Lower leg skin (tissue), 4 donors: ENCODE measurements at regions not wholly inside any gene's neighbourhood (a gene's known extent, or its start where the extent isn't known, plus 50 kb on each side); places are given as distances from the start of the nearest gene placed in this dataset.

Experiments used
- DNase-seq, 2 donors: peaks; one replicate each; pipeline ENCODE4 v3.0.0-alpha.2; 2019; ENCODE audit warnings: low spot score in 2 of 2
- H3K4me3 ChIP-seq: fragments of 200-600 bp; sonication (generic); 2 replicates; pipeline ENCODE4 v1.5.1; 2017; ENCODE audit warnings: mild to moderate bottlenecking, low read depth; ENCODE audit not compliant: poor library complexity, severe bottlenecking
- CTCF ChIP-seq, 3 donors: fragments of 450-650 bp; IDR thresholded peaks; one replicate each; pipeline ENCODE4 v1.5.1; 2016; ENCODE audit warnings: antibody characterized with exemption in 3 of 3, mild to moderate bottlenecking in 3 of 3, moderate library complexity in 2 of 3
- POLR2A ChIP-seq, 2 donors: fragments of 450-650 bp; IDR thresholded peaks; one replicate each; pipeline ENCODE4 v1.6.1; 2016 to 2017; ENCODE audit warnings: antibody characterized with exemption in 2 of 2, mild to moderate bottlenecking in 1 of 2, moderate library complexity in 1 of 2
- WGBS, 2 donors: methylation state at CpG; one replicate each; pipeline ENCODE4 v1.1.5; 2018; 5-methylcytosine and 5-hydroxymethylcytosine counted together
- intact Hi-C: fragments of 100-400 bp; cut with DNase I; formaldehyde crosslinking; loops from one replicate; pipeline ENCODE4 v1.15.0; 2023; ENCODE audit warnings: low total_unique reads

GRCh38 chr4:135694066-135694465 is 1492.5 kb upstream of the PABPC4L start:
- no peak for DNase-seq
- no peak overlapping the region for H3K4me3 ChIP-seq
- no peak for TF ChIP-seq CTCF (IDR thresholded peaks at IDR 0.05)
- TF ChIP-seq POLR2A (IDR thresholded peaks at IDR 0.05) = no peak
- WGBS, 2 donors = 80 to 83% methylated on average over 2 of the region's 2 CpGs
- intact Hi-C loops = no loop called here

GRCh38 chr4:135684001-135684400 is 1482.4 kb upstream of the PABPC4L start:
- intact Hi-C loops = no loop called here
- TF ChIP-seq POLR2A (IDR thresholded peaks at IDR 0.05) = no peak
- no peak for TF ChIP-seq CTCF (IDR thresholded peaks at IDR 0.05)
- DNase-seq = no peak
- H3K4me3 ChIP-seq = no peak overlapping the region
- 65 to 76% methylated on average over 2 of the region's 2 CpGs for WGBS, 2 donors

GRCh38 chr4:135672202-135672601 is 1470.6 kb upstream of the PABPC4L start:
- TF ChIP-seq POLR2A (IDR thresholded peaks at IDR 0.05) (no peak), CTCF (IDR thresholded peaks at IDR 0.05) (no peak)
- DNase-seq = no peak
- 59 to 77% methylated on average over 2 of the region's 2 CpGs for WGBS, 2 donors
- intact Hi-C loops = no loop called here
- no peak overlapping the region for H3K4me3 ChIP-seq

DNA sequence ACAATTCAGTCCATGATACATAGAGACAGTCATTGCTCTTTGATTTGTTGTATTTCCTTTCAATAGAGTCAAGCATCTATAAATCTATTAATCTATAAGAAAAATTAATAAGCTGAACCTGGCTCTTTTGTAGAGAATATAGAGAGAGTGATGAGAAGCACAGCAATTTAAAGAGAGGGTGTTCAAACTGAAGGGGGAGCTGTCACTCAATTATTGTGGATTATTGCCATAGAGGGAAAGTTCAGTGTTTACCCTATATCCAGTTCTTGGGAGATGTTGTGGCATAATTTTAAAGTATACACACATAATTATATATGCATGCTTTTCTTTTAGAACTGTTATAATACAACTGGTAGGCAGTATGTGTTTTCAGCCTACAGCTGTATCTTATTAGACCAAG is 1469.0 kb upstream of the PABPC4L start:
- TF ChIP-seq CTCF (IDR thresholded peaks at IDR 0.05) (no peak), POLR2A (IDR thresholded peaks at IDR 0.05) (no peak)
- H3K4me3 ChIP-seq = no peak overlapping the region
- intact Hi-C loops = no loop called here
- no peak for DNase-seq
